CD4-positive, alpha-beta T cell treated with Interleukin-6 at 100 ng/mL for 8 hours (primary cell): ENCODE measurements at regions not wholly inside any gene's neighbourhood (a gene's known extent, or its start where the extent isn't known, plus 50 kb on each side); places are given as distances from the start of the nearest gene placed in this dataset.

Source experiments
- DNase-seq: peaks from one replicate; pipeline ENCODE4 v3.0.0-alpha.2; 2020; ENCODE audit warnings: mixed read lengths, low spot score

GRCh38 chr1:14100919-14101318 lies 400.9 kb downstream of the PRDM2 start:
- no peak for DNase-seq

GRCh38 chr1:14102180-14102579 lies 402.2 kb downstream of the PRDM2 start:
- no peak for DNase-seq

- DNase-seq, result no peak
These were observed 404.0 kb downstream of the PRDM2 start for GRCh38 chr1:14103878-14104430.

- no peak for DNase-seq
These were observed 406.1 kb downstream of the PRDM2 start for GRCh38 chr1:14106126-14106525.

- no peak for DNase-seq
These were observed 406.8 kb downstream of the PRDM2 start for GRCh38 chr1:14106679-14107313.

- no peak for DNase-seq
These were observed 408.6 kb downstream of the PRDM2 start for GRCh38 chr1:14108356-14109275.

- no peak for DNase-seq
These were observed 409.3 kb downstream of the PRDM2 start for GRCh38 chr1:14109276-14109635.

GRCh38 chr1:14110040-14110439 lies 410.1 kb downstream of the PRDM2 start:
- DNase-seq, result no peak

- no peak for DNase-seq
These were observed 411.1 kb downstream of the PRDM2 start for GRCh38 chr1:14111121-14111520.

GRCh38 chr1:14112613-14113012 lies 412.6 kb downstream of the PRDM2 start:
- no peak for DNase-seq

- DNase-seq, result no peak
These were observed 413.3 kb downstream of the PRDM2 start for GRCh38 chr1:14113271-14113670.

- no peak for DNase-seq
These were observed 414.0 kb downstream of the PRDM2 start for GRCh38 chr1:14113841-14114567.

- no peak for DNase-seq
These were observed 416.0 kb downstream of the PRDM2 start for GRCh38 chr1:14115976-14116375.

GRCh38 chr1:14117700-14118099 lies 417.7 kb downstream of the PRDM2 start:
- DNase-seq, result no peak

- no peak for DNase-seq
These were observed 418.9 kb downstream of the PRDM2 start for GRCh38 chr1:14118691-14119485.

GRCh38 chr1:14120895-14121294 lies 420.9 kb downstream of the PRDM2 start:
- DNase-seq, result no peak

- DNase-seq, result no peak
These were observed 428.1 kb downstream of the PRDM2 start for GRCh38 chr1:14128096-14128495.

- no peak for DNase-seq
These were observed 429.0 kb downstream of the PRDM2 start for GRCh38 chr1:14129009-14129408.

GRCh38 chr1:14135070-14135469 lies 435.1 kb downstream of the PRDM2 start:
- DNase-seq, result no peak

- no peak for DNase-seq
These were observed 436.3 kb downstream of the PRDM2 start for GRCh38 chr1:14136152-14136763.

GRCh38 chr1:14136881-14137280 lies 436.9 kb downstream of the PRDM2 start:
- no peak for DNase-seq
